Panc1 (cell line): ENCODE measurements at regions not wholly inside any gene's neighbourhood (a gene's known extent, or its start where the extent isn't known, plus 50 kb on each side); places are given as distances from the start of the nearest gene placed in this dataset.

ENCODE experiments used
- ATAC-seq: fragments of 200-7000 bp; cut with Tn5 transposase; 2 replicates; pipeline ENCODE4 v1.9.1; 2020; ENCODE audit warnings: mild to moderate bottlenecking, moderate library complexity
- BruUV-seq: library from RNA; stranded (reverse); fragments of 400-500 nt; replicated peaks from 2 replicates; lab custom pipeline; 2021; lab: Mats Ljungman, UMichigan
- CTCF ChIA-PET: fragments of 300-600 bp; sonication (Branson Sonifier 250); formaldehyde crosslinking; loops from one replicate; lab custom pipeline; 2022; ENCODE audit warnings: antibody characterized with exemption; lab: Charles Lee
- POLR2A ChIA-PET: fragments of 300-600 bp; sonication (Branson Sonifier 250); formaldehyde crosslinking; loops from one replicate; lab custom pipeline; 2022; ENCODE audit warnings: antibody characterized with exemption; lab: Charles Lee
- DNase-seq: peaks from one replicate; pipeline ENCODE4 v3.0.0-alpha.2; 2010; ENCODE audit warnings: low read depth, low spot score
- H3K27ac ChIP-seq: 2 replicates; pipeline ENCODE4 v1.5.1; 2011; ENCODE audit warnings: mild to moderate bottlenecking, low read length, inconsistent platforms
- H3K27me3 ChIP-seq: fragments of 200-500 bp; sonication (Bioruptor generic); 2 replicates; pipeline ENCODE4 v1.6.0; 2014; ENCODE audit warnings: low read length, inconsistent platforms; ENCODE audit not compliant: control insufficient read depth, insufficient read depth
- H3K36me3 ChIP-seq: fragments of 200-500 bp; sonication (Bioruptor generic); 2 replicates; pipeline ENCODE4 v1.5.1; 2014; ENCODE audit warnings: inconsistent platforms, mild to moderate bottlenecking, low read length, moderate library complexity; ENCODE audit not compliant: control insufficient read depth, insufficient read depth
- H3K4me1 ChIP-seq: 2 replicates; pipeline ENCODE4 v1.5.1; 2011; ENCODE audit warnings: inconsistent platforms, mild to moderate bottlenecking, low read length, moderate library complexity; ENCODE audit not compliant: control insufficient read depth, insufficient read depth
- H3K4me3 ChIP-seq, 2 experiments: 2 replicates each; pipeline ENCODE4 v1.5.1; 2011 to 2012; ENCODE audit warnings: low read depth in 2 of 2, low read length in 2 of 2, mild to moderate bottlenecking in 2 of 2, inconsistent platforms in 1 of 2, moderate library complexity in 1 of 2
- H3K9me3 ChIP-seq: fragments of 200-500 bp; sonication (Bioruptor generic); 2 replicates; pipeline ENCODE4 v1.5.1; 2014; ENCODE audit warnings: low read depth, mild to moderate bottlenecking, inconsistent platforms, low read length, moderate library complexity; ENCODE audit not compliant: control insufficient read depth, insufficient read depth
- CTCF ChIP-seq: fragments of 450-650 bp; IDR thresholded peaks from 2 replicates; pipeline ENCODE4 v1.5.1; 2017; ENCODE audit warnings: mild to moderate bottlenecking
- POLR2AphosphoS5 ChIP-seq: IDR thresholded peaks from 2 replicates; pipeline ENCODE4 v1.6.1; 2012; ENCODE audit warnings: mild to moderate bottlenecking, low read depth, low read length, moderate library complexity
- REST ChIP-seq, 2 experiments: IDR thresholded peaks; 2 replicates each; pipeline ENCODE4 v1.6.1; 2011 to 2012; ENCODE audit warnings: low read depth in 2 of 2, control low read depth in 1 of 2, low read length in 1 of 2, mild to moderate bottlenecking in 1 of 2, moderate library complexity in 1 of 2; ENCODE audit not compliant: insufficient read depth in 1 of 2
- SIN3A ChIP-seq: IDR thresholded peaks from 2 replicates; pipeline ENCODE4 v1.6.1; 2012; ENCODE audit warnings: low read depth, mild to moderate bottlenecking, low read length, moderate library complexity, borderline replicate concordance; ENCODE audit not compliant: insufficient read depth
- TCF7L2 ChIP-seq: IDR thresholded peaks from 2 replicates; pipeline ENCODE4 v1.6.1; 2011; ENCODE audit warnings: mild to moderate bottlenecking, low read depth, low read length, inconsistent platforms
- in situ Hi-C: cut with HindIII; loops from 2 replicates; pipeline ENCODE4 v1.10.0; 2016; ENCODE audit warnings: low sequenced_read_pairs, low pct_unique_long_range_greater_than_20kb
- intact Hi-C: fragments of 100-400 bp; cut with micrococcal nuclease; formaldehyde crosslinking; loops from one replicate; pipeline ENCODE4 v1.10.0; 2022; ENCODE audit not compliant: unreplicated experiment

GRCh38 chr7:41796331-41796730, 93.4 kb upstream of the INHBA start:
- Histone ChIP-seq H3K9me3 (no peaks in the 10 kb centered on the region), H3K4me1 (no peaks in the 10 kb centered on the region), H3K36me3 (no peaks in the 10 kb centered on the region), H3K4me3 (no peak overlapping the region), H3K27ac (no peak overlapping the region), H3K27me3 (no peaks in the 10 kb centered on the region)
- BruUV-seq: no TSS peak
- in situ Hi-C loops (no loop called here), intact Hi-C loops (no loop called here)
- DNase-seq: no peak
- CTCF ChIA-PET: no interaction called here
- TF ChIP-seq SIN3A (no peak), REST (IDR thresholded peaks at IDR 0.05; ENCODE audit: insufficient read depth in 1 of 2, low read depth in 2 of 2, low read length in 1 of 2) (no peak), CTCF (no peak), TCF7L2 (no peak), POLR2AphosphoS5 (no peak)
- POLR2A ChIA-PET: no interaction called here
- no peak for ATAC-seq

GRCh38 chr7:41795276-41795833, 92.5 kb upstream of the INHBA start:
- H3K36me3 ChIP-seq: no peaks in the 10 kb centered on the region
- no peaks in the 10 kb centered on the region for H3K4me1 ChIP-seq
- no peak for DNase-seq
- no peak overlapping the region for H3K4me3 ChIP-seq
- H3K27ac ChIP-seq: no peak overlapping the region
- TF ChIP-seq POLR2AphosphoS5 (no peak), SIN3A (no peak), TCF7L2 (no peak), CTCF (no peak), REST (IDR thresholded peaks at IDR 0.05; ENCODE audit: insufficient read depth in 1 of 2, low read depth in 2 of 2, low read length in 1 of 2) (no peak)
- intact Hi-C loops: no loop called here
- ATAC-seq: no peak
- CTCF ChIA-PET: no interaction called here
- POLR2A ChIA-PET: no interaction called here
- H3K27me3 ChIP-seq: no peaks in the 10 kb centered on the region
- BruUV-seq: no TSS peak
- H3K9me3 ChIP-seq: no peaks in the 10 kb centered on the region
- in situ Hi-C loops: no loop called here
